LNCAP (cell line): ENCODE measurements at regions not wholly inside any gene's neighbourhood (a gene's known extent, or its start where the extent isn't known, plus 50 kb on each side); places are given as distances from the start of the nearest gene placed in this dataset.

Experiments used
- CTCF ChIP-seq: fragments of 450-650 bp; IDR thresholded peaks from 2 replicates; pipeline ENCODE4 v1.5.1; 2017; ENCODE audit warnings: mild to moderate bottlenecking

GRCh38 chr5:17796757-17797396, 162.6 kb downstream of the TAF11L14 start:
- TF ChIP-seq CTCF = no peak

- no peak for TF ChIP-seq CTCF
These were observed 165.3 kb downstream of the TAF11L14 start for GRCh38 chr5:17799521-17799920.

GRCh38 chr5:17801595-17801994, 167.3 kb downstream of the TAF11L14 start:
- TF ChIP-seq CTCF = no peak

GRCh38 chr5:17802256-17802655, 168.0 kb downstream of the TAF11L14 start:
- no peak for TF ChIP-seq CTCF

- TF ChIP-seq CTCF = no peak
These were observed 169.7 kb downstream of the TAF11L14 start for GRCh38 chr5:17803971-17804370.

- TF ChIP-seq CTCF = no peak
These were observed 171.1 kb downstream of the TAF11L14 start for GRCh38 chr5:17805227-17805825.

- TF ChIP-seq CTCF = no peak
These were observed 172.7 kb downstream of the TAF11L14 start for GRCh38 chr5:17806818-17807468.
